Mammary epithelial cell (primary cell): ENCODE measurements at regions not wholly inside any gene's neighbourhood (a gene's known extent, or its start where the extent isn't known, plus 50 kb on each side); places are given as distances from the start of the nearest gene placed in this dataset.

Experiments used
- CTCF ChIP-seq, 2 donors: IDR thresholded peaks in 1 of 2; conservative IDR thresholded peaks in 1 of 2; 2 replicates each; pipeline ENCODE4 v1.5.1; 2011 to 2012; ENCODE audit warnings: inconsistent platforms in 2 of 2, low read length in 2 of 2, mild to moderate bottlenecking in 2 of 2, control low read depth in 1 of 2, low read depth in 1 of 2; ENCODE audit not compliant: insufficient read depth in 1 of 2; ENCODE audit errors: extremely low read depth in 1 of 2
- EZH2 ChIP-seq: IDR thresholded peaks from 2 replicates; pipeline ENCODE4 v1.6.1; 2012; ENCODE audit warnings: low read length, inconsistent platforms, borderline replicate concordance

GRCh38 chr5:17439956-17440355 lies 58.1 kb upstream of the TAF11L2 start:
- TF ChIP-seq CTCF (conservative IDR thresholded peaks at IDR 0.05 in 1 of 2, IDR thresholded peaks at IDR 0.05 in 1 of 2; ENCODE audit: extremely low read depth in 1 of 2, insufficient read depth in 1 of 2, low read depth in 1 of 2, low read length in 2 of 2), result no peak
- TF ChIP-seq EZH2, result no peak
